Activated B cell treated with CpG ODN at 0.5 μM for 24 hours (primary cell): ENCODE measurements at regions not wholly inside any gene's neighbourhood (a gene's known extent, or its start where the extent isn't known, plus 50 kb on each side); places are given as distances from the start of the nearest gene placed in this dataset.

Experiments
- ATAC-seq: fragments of 200-7000 bp; cut with Tn5 transposase; one replicate; pipeline ENCODE4 v1.10.0; 2021; ENCODE audit warnings: low read depth, mild to moderate bottlenecking, moderate library complexity
- CTCF ChIA-PET: fragments of 350-600 bp; sonication (Branson Sonifier 250); formaldehyde crosslinking; loops from one replicate; lab custom pipeline; 2021; ENCODE audit warnings: antibody characterized with exemption; lab: Charles Lee
- POLR2A ChIA-PET: fragments of 350-600 bp; sonication (Branson Sonifier 250); formaldehyde crosslinking; loops from one replicate; lab custom pipeline; 2021; ENCODE audit warnings: antibody characterized with exemption; lab: Charles Lee
- DNase-seq: peaks from one replicate; pipeline ENCODE4 v3.0.0; 2022
- H3K27ac Mint-ChIP-seq: one replicate; pipeline ENCODE4 v1.8.0; 2020; ENCODE audit warnings: mixed read lengths
- H3K27me3 Mint-ChIP-seq: one replicate; pipeline ENCODE4 v1.8.0; 2021; ENCODE audit warnings: mixed read lengths
- H3K36me3 Mint-ChIP-seq: one replicate; pipeline ENCODE4 v1.8.0; 2021; ENCODE audit warnings: low read depth, mixed read lengths
- H3K4me1 Mint-ChIP-seq: one replicate; pipeline ENCODE4 v1.8.0; 2021; ENCODE audit warnings: mixed read lengths
- H3K4me3 Mint-ChIP-seq: one replicate; pipeline ENCODE4 v1.8.0; 2020; ENCODE audit warnings: mild to moderate bottlenecking, mixed read lengths
- H3K9me3 Mint-ChIP-seq: one replicate; pipeline ENCODE4 v1.8.0; 2020; ENCODE audit warnings: mixed read lengths
- CTCF ChIP-seq: fragments of 200-600 bp; IDR thresholded peaks from one replicate; pipeline ENCODE4 v1.8.0; 2022; ENCODE audit warnings: antibody characterized with exemption, mild to moderate bottlenecking
- intact Hi-C: fragments of 100-400 bp; cut with micrococcal nuclease; formaldehyde crosslinking; loops from one replicate; pipeline ENCODE4 v1.15.1; 2024

- Mint-ChIP-seq H3K27me3 (peaks cover 10% of the 10 kb centered on the region), H3K9me3 (peaks cover 3% of the 10 kb centered on the region), H3K4me1 (peaks cover 12% of the 10 kb centered on the region), H3K36me3 (no peaks in the 10 kb centered on the region), H3K27ac (no peak overlapping the region), H3K4me3 (no peak overlapping the region)
- ATAC-seq (no peak), DNase-seq (no peak)
- no peak for TF ChIP-seq CTCF
- intact Hi-C loops: no loop called here
- ChIA-PET POLR2A (no interaction called here), CTCF (interaction anchor here (0.6 kb wide), 1 partner anchor 1177 kb away, joined by 3 read pairs; no protein-coding TSS in a partner anchor)
These were observed 106.6 kb upstream of the HS3ST1 start for GRCh38 chr4:11535333-11535732.

- Mint-ChIP-seq H3K4me3 (no peak overlapping the region), H3K4me1 (peaks cover 12% of the 10 kb centered on the region), H3K27ac (no peak overlapping the region), H3K36me3 (no peaks in the 10 kb centered on the region), H3K27me3 (peaks cover 10% of the 10 kb centered on the region), H3K9me3 (peaks cover 3% of the 10 kb centered on the region)
- ATAC-seq (no peak), DNase-seq (no peak)
- intact Hi-C loops: no loop called here
- no peak for TF ChIP-seq CTCF
- CTCF ChIA-PET: interaction anchor here (0.6 kb wide), 1 partner anchor 1178 kb away, joined by 3 read pairs; no protein-coding TSS in a partner anchor
- POLR2A ChIA-PET: no interaction called here
These were observed 106.1 kb upstream of the HS3ST1 start for GRCh38 chr4:11534623-11535302.

- H3K4me3 Mint-ChIP-seq: no peak overlapping the region
- ChIA-PET CTCF (no interaction called here), POLR2A (no interaction called here)
- TF ChIP-seq CTCF: no peak
- H3K27ac Mint-ChIP-seq: no peak overlapping the region
- ATAC-seq (no peak), DNase-seq (no peak)
- H3K36me3 Mint-ChIP-seq: no peaks in the 10 kb centered on the region
- H3K4me1 Mint-ChIP-seq: no peaks in the 10 kb centered on the region
- peaks cover 3% of the 10 kb centered on the region for H3K9me3 Mint-ChIP-seq
- peaks cover 10% of the 10 kb centered on the region for H3K27me3 Mint-ChIP-seq
- intact Hi-C loops: no loop called here
These were observed 103.4 kb upstream of the HS3ST1 start for GRCh38 chr4:11532138-11532537.

- DNase-seq (no peak), ATAC-seq (no peak)
- no peaks in the 10 kb centered on the region for H3K4me1 Mint-ChIP-seq
- ChIA-PET POLR2A (no interaction called here), CTCF (no interaction called here)
- H3K27me3 Mint-ChIP-seq: peaks cover under 1% of the 10 kb centered on the region
- H3K9me3 Mint-ChIP-seq: peaks cover 3% of the 10 kb centered on the region
- H3K27ac Mint-ChIP-seq: no peak overlapping the region
- H3K4me3 Mint-ChIP-seq: no peak overlapping the region
- no peak for TF ChIP-seq CTCF
- H3K36me3 Mint-ChIP-seq: no peaks in the 10 kb centered on the region
- intact Hi-C loops: no loop called here
These were observed 101.0 kb upstream of the HS3ST1 start for GRCh38 chr4:11529625-11530201.

- H3K4me3 Mint-ChIP-seq: no peak overlapping the region
- H3K9me3 Mint-ChIP-seq: no peaks in the 10 kb centered on the region
- CTCF ChIA-PET: no interaction called here
- intact Hi-C loops: no loop called here
- no peak for TF ChIP-seq CTCF
- H3K4me1 Mint-ChIP-seq: no peaks in the 10 kb centered on the region
- ATAC-seq (no peak), DNase-seq (no peak)
- no peaks in the 10 kb centered on the region for H3K36me3 Mint-ChIP-seq
- H3K27me3 Mint-ChIP-seq: no peaks in the 10 kb centered on the region
- H3K27ac Mint-ChIP-seq: no peak overlapping the region
- POLR2A ChIA-PET: no interaction called here
These were observed 96.4 kb upstream of the HS3ST1 start for GRCh38 chr4:11525085-11525484.
